Stomach (tissue), 4 donors: ENCODE measurements at regions not wholly inside any gene's neighbourhood (a gene's known extent, or its start where the extent isn't known, plus 50 kb on each side); places are given as distances from the start of the nearest gene placed in this dataset.

Experiments used
- CTCF ChIP-seq, 7 experiments: fragments of 450-650 bp in 4 of 7; fragments of 200-600 bp in 3 of 7; sonication (generic) in 3 of 7; IDR thresholded peaks; one replicate each; pipeline ENCODE4 v1.5.1; 2016 to 2019; ENCODE audit warnings: antibody characterized with exemption in 7 of 7, control low read depth in 2 of 7, mild to moderate bottlenecking in 1 of 7
- EP300 ChIP-seq: sonication (generic); formaldehyde crosslinking; IDR thresholded peaks from one replicate; pipeline ENCODE4 v1.6.1; 2017; ENCODE audit warnings: antibody characterized with exemption
- POLR2A ChIP-seq, 4 donors: fragments of 450-650 bp; IDR thresholded peaks; one replicate each; pipeline ENCODE4 v1.6.1; 2016; ENCODE audit warnings: antibody characterized with exemption in 4 of 4, control low read depth in 2 of 4, mild to moderate bottlenecking in 1 of 4, moderate library complexity in 1 of 4
- POLR2AphosphoS5 ChIP-seq, 3 donors: sonication (generic); formaldehyde crosslinking; IDR thresholded peaks; one replicate each; pipeline ENCODE4 v1.6.1; 2016; ENCODE audit warnings: antibody characterized with exemption in 3 of 3

GRCh38 chr2:84202166-84202565, 256.9 kb downstream of the SUCLG1 start:
- TF ChIP-seq EP300, result no peak
- TF ChIP-seq CTCF (IDR thresholded peaks at IDR 0.05), result no peak
- TF ChIP-seq POLR2A (IDR thresholded peaks at IDR 0.05), result no peak
- TF ChIP-seq POLR2AphosphoS5 (IDR thresholded peaks at IDR 0.05), result no peak
